CD4-positive, alpha-beta T cell treated with Interleukin-17A for 4 hours (primary cell): ENCODE measurements at regions not wholly inside any gene's neighbourhood (a gene's known extent, or its start where the extent isn't known, plus 50 kb on each side); places are given as distances from the start of the nearest gene placed in this dataset.
"Not testable (repeated sequence)": the region's sequence is repeated elsewhere in the genome, so short reads cannot be mapped to it uniquely, and the experiment has no call there.

Experiments used
- DNase-seq: peaks from one replicate; pipeline ENCODE4 v3.0.0-alpha.2; 2020; ENCODE audit warnings: mixed read lengths

DNA sequence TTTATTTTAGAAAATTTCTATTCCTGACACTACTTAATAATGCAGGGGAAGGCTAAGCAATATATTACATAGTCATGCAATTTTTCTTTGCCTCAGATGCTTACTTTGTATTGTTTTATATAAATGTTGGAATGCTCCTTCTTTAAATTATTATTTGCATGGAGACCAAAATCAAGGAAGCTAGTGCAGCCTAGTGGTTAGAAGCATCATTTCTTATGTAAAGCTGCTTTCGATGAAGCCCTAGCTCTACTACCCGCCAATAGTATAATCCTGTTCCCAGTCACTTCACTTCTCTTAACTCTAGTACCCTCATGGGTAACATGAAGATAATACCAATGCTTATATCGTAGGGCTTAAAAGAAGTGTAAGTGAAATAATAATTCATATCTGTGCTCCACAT, 198.9 kb downstream of the LRATD1 start:
- no peak for DNase-seq

DNA sequence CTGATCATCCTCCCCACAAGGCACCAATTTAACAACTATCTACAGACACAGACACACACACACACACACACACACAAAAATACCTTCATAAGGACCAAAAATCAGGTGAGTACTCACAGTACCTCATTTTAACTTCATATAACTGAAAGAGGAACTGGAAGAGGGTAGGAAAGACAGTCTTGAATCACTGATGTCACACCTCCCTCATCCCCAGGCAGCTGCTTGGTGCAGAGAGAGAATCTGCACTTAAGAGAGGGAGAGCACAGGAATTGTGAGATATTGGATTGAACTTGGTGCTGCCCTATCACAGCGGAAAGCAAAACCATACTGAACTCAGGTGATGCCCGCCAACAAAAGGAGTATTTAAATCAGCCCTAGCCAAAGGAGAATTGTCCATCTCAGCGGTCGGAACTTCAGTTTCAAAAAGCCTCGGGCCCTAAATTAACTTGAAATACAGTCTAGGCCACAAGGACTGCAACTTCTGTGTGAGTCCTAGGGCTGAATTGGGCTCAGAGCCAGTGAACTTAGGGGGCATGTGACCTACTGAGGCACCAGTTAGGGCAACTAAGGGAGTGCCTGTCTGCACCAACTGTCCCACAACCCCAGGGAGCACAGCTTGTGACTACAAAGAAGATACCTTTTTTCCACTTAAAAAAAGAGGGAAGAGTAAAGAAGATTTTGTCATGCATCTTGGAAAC, 211.1 kb downstream of the LRATD1 start:
- no peak for DNase-seq

DNA sequence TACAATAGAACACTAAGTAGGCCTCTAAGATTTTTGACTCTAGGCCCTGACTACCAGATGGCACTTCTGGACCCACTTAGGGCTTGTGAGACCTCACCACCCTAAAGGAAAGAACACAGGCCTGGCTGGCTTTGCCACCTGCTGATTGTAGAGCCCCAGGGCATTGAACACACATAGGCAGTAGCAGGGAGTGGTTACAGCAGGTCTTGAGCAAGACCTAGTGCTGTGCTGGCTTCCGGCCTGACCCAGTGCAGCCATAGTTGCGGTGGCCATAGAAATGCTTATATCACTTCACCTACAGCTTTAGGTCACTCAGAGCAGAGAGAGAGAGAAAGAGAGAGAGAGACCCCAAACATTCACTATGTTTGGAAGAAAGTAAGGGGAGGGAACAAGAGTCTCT, 223.2 kb downstream of the LRATD1 start:
- DNase-seq = no peak

DNA sequence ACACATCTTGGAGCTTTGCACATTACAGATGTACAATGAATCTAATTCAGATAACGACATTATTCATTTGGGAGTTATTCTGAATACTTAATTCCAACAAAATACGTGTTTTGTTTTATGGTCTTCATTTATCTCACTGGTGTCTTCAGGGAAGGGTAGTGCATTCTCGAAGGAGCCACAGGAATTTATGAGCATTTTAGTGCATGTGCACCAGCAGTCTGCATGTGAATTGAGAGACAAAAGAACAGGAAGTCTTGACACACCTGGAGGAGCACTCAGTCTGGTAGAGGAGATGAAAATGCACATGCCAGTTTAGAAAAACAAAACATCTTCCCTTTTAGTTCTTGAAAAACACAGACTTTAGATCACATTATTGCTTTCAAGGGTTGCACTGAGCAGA, 228.7 kb downstream of the LRATD1 start:
- no peak for DNase-seq

DNA sequence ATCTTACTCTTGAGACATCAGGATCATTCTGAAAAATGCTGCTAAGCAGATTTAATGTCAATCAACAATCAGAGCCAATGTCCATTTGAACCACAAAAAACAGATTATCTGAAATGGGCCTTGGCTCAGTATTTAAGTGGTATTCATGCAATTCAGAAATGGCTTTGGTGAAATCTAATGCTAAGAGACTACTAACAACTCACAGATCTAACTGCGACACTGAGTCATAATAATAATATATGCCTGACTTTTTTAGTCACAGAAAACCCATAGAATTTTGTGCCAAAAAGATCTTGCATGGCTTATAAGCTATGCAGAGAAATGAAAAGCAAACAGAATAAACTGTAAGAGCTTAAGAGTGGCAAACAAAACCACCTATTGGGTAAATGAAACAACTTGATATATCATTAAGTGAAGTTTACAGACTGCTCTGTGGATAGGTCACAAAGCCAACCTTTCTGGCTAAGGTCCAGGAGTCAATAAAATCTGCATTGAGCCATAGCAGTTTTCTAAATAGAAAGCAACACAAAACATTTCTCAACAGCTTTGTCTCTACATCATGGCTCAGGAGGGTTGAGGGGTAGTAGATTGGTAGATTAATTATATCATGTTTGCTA, 234.3 kb downstream of the LRATD1 start:
- DNase-seq = no peak

DNA sequence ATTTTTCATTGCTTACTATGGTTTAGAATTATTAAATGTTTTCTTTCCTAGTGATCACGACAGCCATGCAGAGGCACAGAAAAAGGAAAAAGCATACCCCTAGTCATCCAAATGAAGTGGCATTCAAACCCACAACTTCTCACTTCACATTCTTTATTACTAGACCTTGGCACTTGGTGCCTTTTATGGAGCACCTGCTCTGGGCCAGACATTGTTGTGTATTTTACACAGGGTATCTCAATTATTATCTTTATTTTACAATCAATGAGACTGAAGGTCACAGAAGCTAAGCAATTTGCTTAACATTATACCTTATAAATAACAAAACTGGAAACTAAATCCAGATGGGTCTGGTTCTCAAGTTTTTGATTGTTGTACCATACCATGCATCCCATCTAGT, 235.3 kb downstream of the LRATD1 start:
- no peak for DNase-seq

DNA sequence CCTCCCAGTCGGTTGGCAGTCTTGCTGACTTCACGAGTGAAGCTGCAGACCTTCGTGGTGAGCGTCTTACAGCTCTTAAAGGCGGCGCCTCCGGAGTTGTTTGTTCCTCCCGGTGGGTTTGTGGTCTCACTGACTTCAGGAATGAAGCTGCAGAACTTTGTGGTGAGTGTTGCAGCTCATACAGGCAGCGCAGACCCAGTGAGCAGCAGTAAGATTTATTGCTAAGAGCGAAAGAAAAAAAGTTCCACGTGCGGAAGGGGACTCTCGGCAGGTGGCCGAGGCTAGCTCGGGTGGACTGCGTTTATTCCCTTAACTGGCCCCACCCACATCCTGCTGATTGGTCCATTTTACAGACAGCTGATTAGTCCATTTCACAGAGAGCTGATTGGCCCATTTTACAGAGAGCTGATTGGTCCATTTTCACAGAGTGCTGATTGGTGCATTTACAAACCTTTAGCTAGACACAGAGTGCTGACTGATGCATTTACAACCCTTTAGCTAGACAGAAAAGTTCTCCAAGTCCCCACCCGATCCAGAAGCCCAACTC, 240.3 kb downstream of the LRATD1 start:
- DNase-seq = no peak

DNA sequence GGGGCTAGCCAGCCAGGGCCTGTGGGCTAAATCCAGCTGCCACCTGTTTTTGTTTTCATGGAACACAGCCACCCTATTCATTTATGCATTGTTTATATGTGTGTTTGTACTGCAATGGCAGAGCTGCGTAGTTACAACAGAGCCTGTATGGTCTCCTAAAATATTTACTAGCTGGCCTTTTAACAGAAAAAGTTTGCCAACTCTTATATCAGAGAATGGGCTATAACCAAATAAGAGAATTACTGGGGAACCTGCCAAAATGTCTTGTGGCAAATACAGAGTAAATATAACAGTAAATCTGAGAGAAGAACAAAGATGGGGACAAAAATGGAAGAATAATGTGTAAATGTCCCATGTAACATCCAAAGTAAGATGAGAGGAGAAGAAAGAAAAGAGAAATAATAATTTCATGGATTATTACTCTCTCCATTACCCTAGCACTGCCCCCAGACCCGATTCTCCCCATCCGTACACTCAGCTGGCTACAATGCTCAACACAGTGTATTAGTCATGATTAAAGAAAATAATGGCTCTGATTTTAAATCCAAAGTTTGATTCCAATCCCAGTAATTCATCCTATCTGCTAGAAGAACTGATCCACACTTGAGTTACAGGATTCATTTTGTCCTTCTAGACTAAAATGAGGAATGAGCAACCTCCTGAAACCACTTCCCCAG, 249.3 kb downstream of the LRATD1 start:
- DNase-seq = no peak

GRCh38 chr2:14884651-14885050, 252.1 kb downstream of the LRATD1 start:
- DNase-seq = no peak

- no peak for DNase-seq
Observed at GRCh38 chr2:14891546-14891945, 259.0 kb downstream of the LRATD1 start.

DNA sequence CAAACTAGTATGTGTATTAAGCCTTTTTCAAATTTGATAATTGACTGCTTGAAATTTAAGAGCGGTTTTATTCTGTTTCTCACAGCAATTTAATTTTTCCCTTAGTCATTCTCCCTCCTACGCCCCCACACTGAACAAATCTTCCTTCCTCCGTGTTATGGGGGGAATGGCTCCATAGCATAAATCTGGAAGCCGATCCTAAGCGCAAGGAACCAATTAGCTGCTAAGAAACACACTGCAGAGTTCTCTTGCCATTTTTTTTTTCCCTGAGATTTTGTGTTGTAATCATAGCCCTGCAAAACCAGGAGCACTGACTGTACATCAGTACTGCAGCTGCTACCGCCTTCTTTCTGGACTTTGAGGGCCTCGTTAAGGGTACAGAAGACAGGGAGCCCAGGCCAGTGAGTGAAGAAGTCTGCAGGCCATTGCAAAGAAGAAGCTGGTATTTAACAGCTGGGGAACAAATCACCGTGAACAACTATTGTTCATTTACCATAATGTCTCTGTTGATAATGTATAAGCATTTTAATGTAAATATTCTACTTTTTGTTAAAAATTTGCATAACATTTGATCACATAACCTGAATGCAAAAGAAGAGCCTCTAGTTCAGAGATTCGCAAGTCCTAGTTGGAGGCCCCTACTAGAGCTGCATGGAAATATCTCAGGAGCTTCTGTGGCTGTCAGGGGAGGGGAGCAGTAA, 264.0 kb downstream of the LRATD1 start:
- no peak for DNase-seq

DNA sequence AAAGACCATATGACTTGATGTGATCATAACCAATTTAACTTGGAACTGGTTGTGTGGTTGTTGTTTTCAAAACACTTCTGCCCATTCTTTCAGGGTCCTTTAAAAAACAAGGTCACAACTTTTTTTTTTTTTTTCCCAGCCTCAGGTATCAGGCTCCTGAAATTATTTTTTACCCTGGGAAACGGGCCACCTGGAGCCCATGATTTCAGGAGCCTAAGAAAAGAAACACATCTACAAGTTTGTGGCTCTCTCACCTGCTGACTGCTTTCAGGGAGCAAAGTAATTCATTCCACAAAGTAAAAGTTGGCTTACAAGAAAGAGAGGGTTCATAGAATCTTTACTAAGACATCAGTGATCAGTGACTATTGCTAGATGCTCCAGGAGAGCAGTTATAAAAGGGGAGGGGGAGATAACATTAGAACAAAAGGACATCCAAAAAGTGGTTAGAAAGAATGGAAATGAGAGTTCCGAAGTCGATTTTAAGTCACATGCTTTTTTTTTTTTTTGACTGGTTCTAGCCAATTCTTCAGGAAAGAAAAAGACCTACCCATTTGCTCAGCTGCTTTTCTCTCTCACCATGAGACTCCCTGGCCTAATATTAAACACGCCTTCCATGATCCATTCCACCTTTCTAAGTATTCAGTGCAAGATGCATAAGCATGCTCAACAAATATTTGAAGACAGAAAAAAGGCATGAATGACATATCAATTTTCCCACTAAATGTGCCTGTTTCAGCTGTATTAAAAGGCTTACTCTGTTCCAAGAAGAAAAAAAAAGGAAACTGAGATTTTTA, 267.3 kb downstream of the LRATD1 start:
- no peak for DNase-seq

DNA sequence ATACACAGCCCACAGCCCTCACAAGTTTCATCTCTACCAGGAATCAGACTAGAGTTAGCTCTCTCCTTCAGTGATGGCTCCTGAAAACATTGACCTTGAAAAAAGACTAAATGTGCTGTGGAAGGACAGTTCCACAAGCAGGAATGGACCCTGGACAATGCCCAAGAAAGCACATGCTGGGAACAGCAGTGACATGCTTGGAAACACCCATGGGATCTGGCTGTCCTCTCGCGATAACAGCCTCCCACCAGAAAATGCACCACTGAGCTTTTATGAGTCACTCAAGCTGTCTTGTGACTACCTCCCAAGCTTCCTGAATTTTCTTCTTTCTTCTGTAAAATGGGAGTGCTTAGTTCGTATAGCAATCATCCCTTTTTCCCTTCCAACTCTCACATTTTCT, 269.2 kb downstream of the LRATD1 start:
- no peak for DNase-seq

DNA sequence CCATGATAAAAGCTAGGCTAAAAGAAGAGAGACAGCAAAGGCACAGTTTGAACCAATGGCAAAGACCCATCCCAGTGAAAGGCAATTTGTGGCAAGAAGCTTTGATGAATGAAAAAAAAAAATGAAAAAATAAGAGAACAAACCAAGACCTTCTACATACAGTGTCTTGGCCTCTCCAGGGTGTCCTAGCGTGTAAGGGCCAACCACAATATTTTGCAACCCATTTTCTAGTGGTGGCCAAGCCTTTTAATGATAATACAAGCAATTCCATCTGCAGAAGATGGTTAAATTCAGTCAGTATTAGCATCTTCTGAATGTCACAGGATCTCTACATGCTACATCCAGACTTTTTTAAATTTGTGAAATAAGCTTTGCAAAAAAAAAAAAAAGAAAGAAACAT, 270.4 kb downstream of the LRATD1 start:
- DNase-seq = no peak

- DNase-seq = peak; percentile 28
Observed at GRCh38 chr2:14903709-14904374, 271.3 kb downstream of the LRATD1 start.

GRCh38 chr2:14904378-14904777, 271.9 kb downstream of the LRATD1 start:
- DNase-seq = not testable (repeated sequence)

DNA sequence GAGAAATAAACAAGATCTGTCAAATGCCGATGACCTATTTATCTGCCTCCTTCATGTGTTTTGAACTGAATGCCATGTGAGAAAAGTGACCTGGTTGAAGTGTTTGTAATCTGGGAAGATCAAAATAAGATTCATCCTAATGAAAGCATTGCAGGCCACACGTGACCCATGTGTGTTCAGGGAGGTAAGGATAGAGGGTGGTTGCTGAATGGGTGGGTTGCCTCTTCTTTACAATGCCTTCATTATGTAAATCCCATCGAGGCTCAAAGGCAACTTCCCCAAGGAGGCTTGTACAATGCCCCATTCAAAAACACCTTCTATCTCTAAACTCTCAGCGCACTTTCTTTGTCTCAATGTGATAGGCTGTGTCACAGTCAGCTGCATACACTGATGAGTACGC, 273.1 kb downstream of the LRATD1 start:
- DNase-seq = no peak

DNA sequence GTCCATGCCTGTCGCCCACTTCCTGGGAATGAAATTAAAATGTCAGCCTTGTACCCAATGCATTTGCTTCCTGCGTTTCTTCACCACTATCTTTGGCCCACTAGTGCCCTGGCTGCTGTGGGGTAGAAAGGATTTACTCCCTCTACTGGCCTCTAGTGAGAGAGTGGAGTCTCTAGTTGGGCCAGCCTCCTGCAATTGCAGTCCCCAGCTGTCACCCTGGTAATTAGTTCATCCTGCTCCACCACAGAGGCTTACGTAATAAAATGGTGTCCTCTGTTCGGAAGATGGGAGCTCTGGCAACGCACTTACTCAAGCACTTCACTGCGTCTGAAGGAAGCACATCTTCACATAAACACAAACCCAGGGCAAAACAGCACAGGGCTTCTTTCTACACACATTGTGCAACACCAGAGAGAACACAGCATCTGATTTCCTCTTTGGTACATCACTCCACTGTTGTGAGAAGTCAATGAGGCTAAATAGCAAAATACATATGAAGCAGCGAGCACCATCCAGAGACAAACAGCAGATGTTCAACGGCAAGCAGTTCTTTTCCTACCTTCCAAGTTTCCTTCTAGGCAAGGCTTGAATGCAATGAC, 274.6 kb downstream of the LRATD1 start:
- no peak for DNase-seq

DNA sequence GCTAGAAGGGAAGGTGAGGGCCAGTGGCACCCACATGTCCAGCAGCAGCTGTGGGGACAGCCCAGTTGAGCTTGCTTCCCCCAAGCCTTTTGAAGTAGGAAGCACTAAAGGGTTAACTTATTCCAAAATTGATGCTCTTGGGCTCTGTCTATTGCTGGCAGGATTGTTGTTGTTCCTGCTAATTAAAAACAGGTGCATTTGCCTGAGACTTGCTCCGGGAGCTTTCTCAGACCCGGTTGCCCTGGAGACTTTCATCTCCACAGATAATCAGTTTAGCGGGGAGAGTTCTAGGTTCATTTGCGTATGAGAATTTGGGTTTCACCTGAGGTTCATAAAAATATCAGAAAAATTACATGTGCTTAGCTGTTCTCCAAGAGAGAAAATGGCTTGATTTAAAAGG, 277.3 kb downstream of the LRATD1 start:
- no peak for DNase-seq

- DNase-seq = no peak
Observed at GRCh38 chr2:14910654-14911053, 278.1 kb downstream of the LRATD1 start.

DNA sequence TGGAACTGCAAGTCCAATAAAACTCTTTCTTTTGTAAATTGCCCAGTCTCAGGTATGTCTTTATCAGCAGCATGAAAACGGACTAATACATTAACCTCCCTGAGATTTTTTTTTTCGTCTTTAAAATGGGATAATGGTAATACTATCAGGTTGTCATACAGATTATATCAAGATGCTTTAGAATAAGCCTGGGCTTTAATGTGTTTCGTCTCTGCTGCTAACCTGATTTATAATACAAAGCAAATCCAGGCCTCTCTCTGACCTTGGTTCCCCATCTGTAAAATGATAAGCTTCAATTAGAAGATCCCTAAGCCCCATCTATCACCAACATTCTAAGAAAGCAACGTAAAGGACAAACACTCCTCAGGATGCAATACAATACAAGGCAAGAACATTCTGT, 283.5 kb downstream of the LRATD1 start:
- DNase-seq = no peak
